ENCODE measurements at regions not wholly inside any gene's neighbourhood (a gene's known extent, or its start where the extent isn't known, plus 50 kb on each side); places are given as distances from the start of the nearest gene placed in this dataset.

DNA sequence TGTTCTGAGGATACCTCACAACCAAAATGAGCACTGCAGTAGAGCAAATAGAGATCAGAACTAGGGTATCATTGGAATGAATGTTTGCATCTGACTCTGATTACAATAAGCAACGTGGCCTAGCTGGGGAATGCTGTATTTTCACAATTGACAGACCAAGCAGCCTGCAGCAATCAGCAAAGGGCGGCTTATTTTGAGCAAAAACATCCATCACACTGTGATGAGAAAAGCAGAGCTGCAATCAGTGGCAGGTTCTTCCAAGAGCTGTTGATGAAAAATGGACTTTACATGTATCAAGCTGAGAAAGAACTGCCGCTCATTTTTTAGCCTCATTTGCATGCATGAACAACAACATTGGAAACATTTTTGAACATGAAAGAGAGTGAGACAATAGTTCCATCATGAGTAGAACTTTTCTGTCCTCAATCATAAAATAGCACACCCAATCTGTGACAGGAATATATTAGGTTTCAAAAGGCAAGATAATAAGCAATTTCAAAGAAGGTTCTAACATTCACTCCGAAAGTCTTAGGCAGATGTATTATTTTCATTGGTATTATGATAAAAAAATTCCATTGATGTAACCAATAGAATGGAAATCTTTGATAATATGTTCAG is 249.7 kb upstream of the FBXO33 start:
- no peak overlapping the region for H3K4me3 ChIP-seq (ENCODE audit: low read depth in 2 of 2, low read length in 1 of 2)
- no peak overlapping the region for H3K9ac ChIP-seq
- H3K27me3 ChIP-seq (ENCODE audit: insufficient read depth), result no peaks in the 10 kb centered on the region
- H3K36me3 ChIP-seq (replicated peaks in 1 of 2; ENCODE audit: control insufficient read depth in 1 of 2, insufficient read depth in 2 of 2, low read length in 1 of 2), result no peaks in the 10 kb centered on the region
- no peaks in the 10 kb centered on the region for H3K4me1 ChIP-seq (ENCODE audit: control insufficient read depth in 1 of 2, insufficient read depth in 2 of 2, low read depth in 1 of 2, low read length in 1 of 2)
- H3K27ac ChIP-seq (ENCODE audit: low read depth in 2 of 2, low read length in 1 of 2), result no peak overlapping the region
- no peak overlapping the region for H3K4me2 ChIP-seq
- TF ChIP-seq, protein P1, sequence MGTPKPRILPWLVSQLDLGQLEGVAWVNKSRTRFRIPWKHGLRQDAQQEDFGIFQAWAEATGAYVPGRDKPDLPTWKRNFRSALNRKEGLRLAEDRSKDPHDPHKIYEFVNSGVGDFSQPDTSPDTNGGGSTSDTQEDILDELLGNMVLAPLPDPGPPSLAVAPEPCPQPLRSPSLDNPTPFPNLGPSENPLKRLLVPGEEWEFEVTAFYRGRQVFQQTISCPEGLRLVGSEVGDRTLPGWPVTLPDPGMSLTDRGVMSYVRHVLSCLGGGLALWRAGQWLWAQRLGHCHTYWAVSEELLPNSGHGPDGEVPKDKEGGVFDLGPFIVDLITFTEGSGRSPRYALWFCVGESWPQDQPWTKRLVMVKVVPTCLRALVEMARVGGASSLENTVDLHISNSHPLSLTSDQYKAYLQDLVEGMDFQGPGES (IDR thresholded peaks at IDR 0.05; ENCODE audit: low read depth, low read length), result no peak
- 3% methylated on average over 4 of the region's 4 CpGs for WGBS (ENCODE audit: low lambda C conversion rate)
- H3K9me3 ChIP-seq, result no peaks in the 10 kb centered on the region
- no peak for DNase-seq
- POLR2A ChIA-PET, result no interaction called here
- no peaks in the 10 kb centered on the region for H3F3A ChIP-seq (replicated peaks; ENCODE audit: insufficient read depth)
- CTCF ChIA-PET, result no interaction called here
- no peaks in the 10 kb centered on the region for H4K20me1 ChIP-seq (ENCODE audit: insufficient read depth)
- no peaks in the 10 kb centered on the region for H3K9me2 ChIP-seq
- H2AFZ ChIP-seq (ENCODE audit: low read depth), result no peak overlapping the region
- H3K79me2 ChIP-seq (ENCODE audit: insufficient read depth), result no peaks in the 10 kb centered on the region

DNA sequence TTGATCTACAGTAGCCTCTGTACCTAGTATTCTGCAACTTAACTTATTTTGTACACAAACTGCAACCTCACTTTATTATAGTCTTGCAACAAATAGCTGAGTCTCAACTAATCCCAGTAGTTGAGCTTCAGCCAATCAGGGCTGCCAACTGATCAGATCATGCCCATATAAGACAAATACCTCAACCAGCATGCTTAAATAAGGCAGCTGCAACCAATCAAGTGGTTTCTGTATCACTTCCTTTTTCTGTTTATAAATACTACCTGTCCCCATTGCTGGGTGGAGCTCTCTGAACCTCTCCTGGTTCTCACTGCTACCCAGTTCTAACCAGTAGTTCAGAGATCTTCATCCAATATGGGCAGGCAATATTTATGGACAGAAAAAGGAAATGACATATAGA is 248.5 kb upstream of the FBXO33 start:
- no peaks in the 10 kb centered on the region for H3F3A ChIP-seq (replicated peaks; ENCODE audit: insufficient read depth)
- no peaks in the 10 kb centered on the region for H3K27me3 ChIP-seq (ENCODE audit: insufficient read depth)
- CTCF ChIA-PET, result no interaction called here
- H3K9me3 ChIP-seq, result no peaks in the 10 kb centered on the region
- H3K79me2 ChIP-seq (ENCODE audit: insufficient read depth), result no peaks in the 10 kb centered on the region
- no peaks in the 10 kb centered on the region for H4K20me1 ChIP-seq (ENCODE audit: insufficient read depth)
- H3K9me2 ChIP-seq, result no peaks in the 10 kb centered on the region
- no peak overlapping the region for H2AFZ ChIP-seq (ENCODE audit: low read depth)
- DNase-seq, result no peak
- TF ChIP-seq TEAD4 (IDR thresholded peaks at IDR 0.05; ENCODE audit: borderline replicate concordance, insufficient read depth) (no peak), EP300 (IDR thresholded peaks at IDR 0.05; ENCODE audit: borderline replicate concordance in 1 of 2, low read depth in 1 of 2, low read length in 1 of 2) (no peak), TCF12 (IDR thresholded peaks at IDR 0.05) (no peak), POLR2AphosphoS5 (IDR thresholded peaks at IDR 0.05; ENCODE audit: low read depth, low read length) (no peak), CHD2 (IDR thresholded peaks at IDR 0.05; ENCODE audit: low read length, partially characterized antibody) (no peak), NRF1 (IDR thresholded peaks at IDR 0.05; ENCODE audit: low read depth, low read length) (no peak), EZH2phosphoT487 (IDR thresholded peaks at IDR 0.05; ENCODE audit: borderline replicate concordance, low read depth) (no peak), GATA2 (CRISPR knock-in tag; IDR thresholded peaks at IDR 0.05) (no peak), RXRA (IDR thresholded peaks at IDR 0.05; ENCODE audit: borderline replicate concordance, low read depth) (no peak), MXI1 (IDR thresholded peaks at IDR 0.05; ENCODE audit: low read depth, low read length) (no peak), RCOR1 (IDR thresholded peaks at IDR 0.05; ENCODE audit: low read length) (no peak), FOXJ3 (CRISPR knock-in tag; IDR thresholded peaks at IDR 0.05) (no peak), NFIC (IDR thresholded peaks at IDR 0.05; ENCODE audit: borderline replicate concordance) (no peak), ELF1 (IDR thresholded peaks at IDR 0.05) (no peak)
- TF ChIP-seq, protein P2, sequence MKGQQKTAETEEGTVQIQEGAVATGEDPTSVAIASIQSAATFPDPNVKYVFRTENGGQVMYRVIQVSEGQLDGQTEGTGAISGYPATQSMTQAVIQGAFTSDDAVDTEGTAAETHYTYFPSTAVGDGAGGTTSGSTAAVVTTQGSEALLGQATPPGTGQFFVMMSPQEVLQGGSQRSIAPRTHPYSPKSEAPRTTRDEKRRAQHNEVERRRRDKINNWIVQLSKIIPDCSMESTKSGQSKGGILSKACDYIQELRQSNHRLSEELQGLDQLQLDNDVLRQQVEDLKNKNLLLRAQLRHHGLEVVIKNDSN (IDR thresholded peaks at IDR 0.05; ENCODE audit: borderline replicate concordance, low read depth), result no peak
- TF ChIP-seq, protein P3, sequence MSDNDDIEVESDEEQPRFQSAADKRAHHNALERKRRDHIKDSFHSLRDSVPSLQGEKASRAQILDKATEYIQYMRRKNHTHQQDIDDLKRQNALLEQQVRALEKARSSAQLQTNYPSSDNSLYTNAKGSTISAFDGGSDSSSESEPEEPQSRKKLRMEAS (IDR thresholded peaks at IDR 0.05; ENCODE audit: low read depth), result no peak
- TF ChIP-seq, protein P4, sequence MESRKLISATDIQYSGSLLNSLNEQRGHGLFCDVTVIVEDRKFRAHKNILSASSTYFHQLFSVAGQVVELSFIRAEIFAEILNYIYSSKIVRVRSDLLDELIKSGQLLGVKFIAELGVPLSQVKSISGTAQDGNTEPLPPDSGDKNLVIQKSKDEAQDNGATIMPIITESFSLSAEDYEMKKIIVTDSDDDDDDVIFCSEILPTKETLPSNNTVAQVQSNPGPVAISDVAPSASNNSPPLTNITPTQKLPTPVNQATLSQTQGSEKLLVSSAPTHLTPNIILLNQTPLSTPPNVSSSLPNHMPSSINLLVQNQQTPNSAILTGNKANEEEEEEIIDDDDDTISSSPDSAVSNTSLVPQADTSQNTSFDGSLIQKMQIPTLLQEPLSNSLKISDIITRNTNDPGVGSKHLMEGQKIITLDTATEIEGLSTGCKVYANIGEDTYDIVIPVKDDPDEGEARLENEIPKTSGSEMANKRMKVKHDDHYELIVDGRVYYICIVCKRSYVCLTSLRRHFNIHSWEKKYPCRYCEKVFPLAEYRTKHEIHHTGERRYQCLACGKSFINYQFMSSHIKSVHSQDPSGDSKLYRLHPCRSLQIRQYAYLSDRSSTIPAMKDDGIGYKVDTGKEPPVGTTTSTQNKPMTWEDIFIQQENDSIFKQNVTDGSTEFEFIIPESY (IDR thresholded peaks at IDR 0.05; ENCODE audit: borderline replicate concordance, low read depth), result no peak
- TF ChIP-seq, protein P1 (IDR thresholded peaks at IDR 0.05; ENCODE audit: low read depth, low read length), result no peak
- POLR2A ChIA-PET, result no interaction called here
- no peak overlapping the region for H3K4me3 ChIP-seq (ENCODE audit: low read depth in 2 of 2, low read length in 1 of 2)
- H3K4me1 ChIP-seq (ENCODE audit: control insufficient read depth in 1 of 2, insufficient read depth in 2 of 2, low read depth in 1 of 2, low read length in 1 of 2), result no peaks in the 10 kb centered on the region
- H3K36me3 ChIP-seq (replicated peaks in 1 of 2; ENCODE audit: control insufficient read depth in 1 of 2, insufficient read depth in 2 of 2, low read length in 1 of 2), result no peaks in the 10 kb centered on the region
- no peak overlapping the region for H3K9ac ChIP-seq
- no peak overlapping the region for H3K27ac ChIP-seq (ENCODE audit: low read depth in 2 of 2, low read length in 1 of 2)
- no peak overlapping the region for H3K4me2 ChIP-seq
